SK-N-SH (cell line): ENCODE measurements at regions not wholly inside any gene's neighbourhood (a gene's known extent, or its start where the extent isn't known, plus 50 kb on each side); places are given as distances from the start of the nearest gene placed in this dataset.
A peak's percentile ranks its signal among the peaks of the same experiment; 100 is the strongest.

ENCODE experiments used
- CTCF ChIA-PET: fragments of 300-600, 350-600 bp; formaldehyde crosslinking; extraction: SDS; loops from one replicate; lab custom pipeline; 2021; lab: Yijun Ruan, JAX
- POLR2A ChIA-PET: fragments of 350-600 bp; sonication (Branson Sonifier 250); formaldehyde crosslinking; extraction: SDS; loops from one replicate; lab custom pipeline; 2020; ENCODE audit warnings: antibody characterized with exemption, inconsistent platforms; lab: Yijun Ruan, JAX
- DNase-seq: peaks from one replicate; pipeline ENCODE4 v3.0.0; 2012
- H2AFZ ChIP-seq: fragments of 200-600 bp; sonication (generic); 2 replicates; pipeline ENCODE4 v1.8.1; 2016; ENCODE audit warnings: antibody characterized with exemption, mild to moderate bottlenecking, low read depth
- H3F3A ChIP-seq: fragments of 200-600 bp; sonication (generic); replicated peaks from 2 replicates; pipeline ENCODE3; 2016; ENCODE audit warnings: antibody characterized with exemption, mild to moderate bottlenecking; ENCODE audit not compliant: insufficient read depth
- H3K27ac ChIP-seq, 2 experiments: fragments of 200-500 bp in 1 of 2; fragments of 200-600 bp in 1 of 2; sonication (Bioruptor generic) in 1 of 2; sonication (generic), shearing (Covaris generic) in 1 of 2; 2 replicates each; pipeline versions ENCODE4 v1.5.1 to v1.6.1; 2014 to 2016; ENCODE audit warnings: low read depth in 2 of 2, inconsistent platforms in 1 of 2, low read length in 1 of 2, mild to moderate bottlenecking in 1 of 2, mixed read lengths in 1 of 2
- H3K27me3 ChIP-seq: fragments of 200-600 bp; sonication (generic), shearing (Covaris generic); 2 replicates; pipeline ENCODE4 v1.6.1; 2016; ENCODE audit warnings: mixed run types; ENCODE audit not compliant: insufficient read depth
- H3K36me3 ChIP-seq, 2 experiments: fragments of 200-500 bp in 1 of 2; fragments of 200-600 bp in 1 of 2; sonication (Bioruptor generic) in 1 of 2; sonication (generic) in 1 of 2; replicated peaks in 1 of 2; 2 replicates each; pipeline versions ENCODE3 to v1.5.1; 2014 to 2016; ENCODE audit warnings: low read length in 1 of 2, mild to moderate bottlenecking in 1 of 2; ENCODE audit not compliant: insufficient read depth in 2 of 2, control insufficient read depth in 1 of 2
- H3K4me1 ChIP-seq, 2 experiments: fragments of 200-500 bp in 1 of 2; fragments of 200-600 bp in 1 of 2; sonication (Bioruptor generic) in 1 of 2; sonication (generic), shearing (Covaris generic) in 1 of 2; 2 replicates each; pipeline versions ENCODE4 v1.5.1 to v1.6.1; 2014 to 2016; ENCODE audit warnings: low read depth in 1 of 2, low read length in 1 of 2, mixed run types in 1 of 2; ENCODE audit not compliant: insufficient read depth in 2 of 2, control insufficient read depth in 1 of 2
- H3K4me2 ChIP-seq: fragments of 200-600 bp; sonication (generic), shearing (Covaris generic); 2 replicates; pipeline ENCODE4 v1.6.1; 2017; ENCODE audit warnings: mixed run types
- H3K4me3 ChIP-seq, 2 experiments: fragments of 200-500 bp in 1 of 2; fragments of 200-600 bp in 1 of 2; sonication (Bioruptor generic) in 1 of 2; sonication (generic), shearing (Covaris generic) in 1 of 2; 2 replicates each; pipeline versions ENCODE4 v1.5.1 to v1.8.1; 2014 to 2016; ENCODE audit warnings: low read depth in 2 of 2, inconsistent platforms in 1 of 2, low read length in 1 of 2, mild to moderate bottlenecking in 1 of 2, mixed read lengths in 1 of 2, moderate library complexity in 1 of 2
- H3K79me2 ChIP-seq: fragments of 200-600 bp; sonication (generic); 2 replicates; pipeline ENCODE4 v1.8.1; 2017; ENCODE audit warnings: mild to moderate bottlenecking; ENCODE audit not compliant: insufficient read depth
- H3K9ac ChIP-seq: fragments of 200-600 bp; sonication (generic); 2 replicates; pipeline ENCODE4 v1.6.1; 2017; ENCODE audit warnings: mixed run types
- H3K9me2 ChIP-seq: fragments of 200-600 bp; sonication (generic); 2 replicates; pipeline ENCODE4 v1.6.1; 2017; ENCODE audit warnings: mixed run types
- H3K9me3 ChIP-seq: fragments of 200-600 bp; sonication (generic); 2 replicates; pipeline ENCODE4 v1.6.1; 2017; ENCODE audit warnings: mixed run types, mild to moderate bottlenecking, moderate library complexity
- H4K20me1 ChIP-seq: fragments of 200-600 bp; sonication (generic); 2 replicates; pipeline ENCODE4 v1.6.1; 2017; ENCODE audit warnings: mild to moderate bottlenecking, mixed run types; ENCODE audit not compliant: insufficient read depth
- CHD2 ChIP-seq: fragments of 150-350 bp; IDR thresholded peaks from 2 replicates; pipeline ENCODE4 v1.6.1; 2018; ENCODE audit warnings: low read length; ENCODE audit not compliant: partially characterized antibody
- ELF1 ChIP-seq: IDR thresholded peaks from 2 replicates; pipeline ENCODE4 v1.4.0; 2012
- EP300 ChIP-seq, 2 experiments: IDR thresholded peaks; 2 replicates each; pipeline versions ENCODE4 v1.4.0 to v1.6.1; 2012; ENCODE audit warnings: borderline replicate concordance in 1 of 2, low read depth in 1 of 2, low read length in 1 of 2
- FOSL2 ChIP-seq: IDR thresholded peaks from 2 replicates; pipeline ENCODE4 v1.4.0; 2012; ENCODE audit warnings: low read depth, mild to moderate bottlenecking, moderate library complexity, borderline replicate concordance
- FOXJ3 ChIP-seq: sonication (generic); formaldehyde crosslinking; IDR thresholded peaks from 2 replicates; pipeline ENCODE4 v1.5.1; 2020; ENCODE audit warnings: mild to moderate bottlenecking, missing genetic modification reagents
- GABPA ChIP-seq: IDR thresholded peaks from 2 replicates; pipeline ENCODE4 v1.4.0; 2012; ENCODE audit warnings: low read depth, mild to moderate bottlenecking
- IRF3 ChIP-seq: fragments of 150-350 bp; IDR thresholded peaks from 2 replicates; pipeline ENCODE4 v1.6.1; 2016; ENCODE audit warnings: mild to moderate bottlenecking, low read depth, low read length
- MEF2A ChIP-seq: IDR thresholded peaks from 2 replicates; pipeline ENCODE4 v1.4.0; 2012; ENCODE audit warnings: low read depth, borderline replicate concordance
- MXI1 ChIP-seq: IDR thresholded peaks from 2 replicates; pipeline ENCODE4 v1.6.1; 2012; ENCODE audit warnings: mild to moderate bottlenecking, low read depth, low read length, improper control_type of control experiment
- NFIC ChIP-seq: IDR thresholded peaks from 2 replicates; pipeline ENCODE4 v1.4.0; 2012; ENCODE audit warnings: borderline replicate concordance
- NRF1 ChIP-seq: IDR thresholded peaks from 2 replicates; pipeline ENCODE4 v1.6.1; 2012; ENCODE audit warnings: low read depth, mild to moderate bottlenecking, low read length
- RAD21 ChIP-seq: IDR thresholded peaks from 2 replicates; pipeline ENCODE4 v1.6.1; 2012; ENCODE audit warnings: mild to moderate bottlenecking, low read length
- REST ChIP-seq: IDR thresholded peaks from 2 replicates; pipeline ENCODE4 v1.6.1; 2012; ENCODE audit warnings: mild to moderate bottlenecking, low read depth, low read length, moderate library complexity
- RXRA ChIP-seq: IDR thresholded peaks from 2 replicates; pipeline ENCODE4 v1.4.0; 2012; ENCODE audit warnings: low read depth, mild to moderate bottlenecking, borderline replicate concordance
- SIN3A ChIP-seq: IDR thresholded peaks from 2 replicates; pipeline ENCODE4 v1.6.1; 2012; ENCODE audit warnings: low read depth, mild to moderate bottlenecking, low read length, moderate library complexity, borderline replicate concordance
- TAF1 ChIP-seq: IDR thresholded peaks from 2 replicates; pipeline ENCODE4 v1.6.1; 2012; ENCODE audit warnings: low read depth, mild to moderate bottlenecking, low read length, moderate library complexity, borderline replicate concordance
- TCF12 ChIP-seq: IDR thresholded peaks from 2 replicates; pipeline ENCODE4 v1.4.0; 2012
- TEAD4 ChIP-seq: IDR thresholded peaks from 2 replicates; pipeline ENCODE4 v1.4.0; 2012; ENCODE audit warnings: mild to moderate bottlenecking, borderline replicate concordance; ENCODE audit not compliant: insufficient read depth
- WGBS: methylation state at CpG from one replicate; pipeline ENCODE4 v1.1.6; 2017; ENCODE audit warnings: low lambda C conversion rate; 5-methylcytosine and 5-hydroxymethylcytosine counted together
- TF ChIP-seq, protein P1 (sequence below): IDR thresholded peaks from 2 replicates; pipeline ENCODE4 v1.4.0; 2012; ENCODE audit warnings: low read depth, borderline replicate concordance
- TF ChIP-seq, protein P2 (sequence below): IDR thresholded peaks from 2 replicates; pipeline ENCODE4 v1.4.0; 2012; ENCODE audit warnings: low read depth, borderline replicate concordance
- TF ChIP-seq, protein P3 (sequence below): fragments of 200-600 bp; sonication (generic); IDR thresholded peaks from 2 replicates; pipeline ENCODE4 v1.6.1; 2017; ENCODE audit warnings: antibody characterized with exemption, mild to moderate bottlenecking, moderate library complexity

GRCh38 chrX:45711231-45711630, 510.6 kb upstream of the DIPK2B start (continued):
- peak; percentile 75 for TF ChIP-seq MEF2A
- no peak for TF ChIP-seq SIN3A
- TF ChIP-seq NFIC: peak; percentile 96

DNA sequence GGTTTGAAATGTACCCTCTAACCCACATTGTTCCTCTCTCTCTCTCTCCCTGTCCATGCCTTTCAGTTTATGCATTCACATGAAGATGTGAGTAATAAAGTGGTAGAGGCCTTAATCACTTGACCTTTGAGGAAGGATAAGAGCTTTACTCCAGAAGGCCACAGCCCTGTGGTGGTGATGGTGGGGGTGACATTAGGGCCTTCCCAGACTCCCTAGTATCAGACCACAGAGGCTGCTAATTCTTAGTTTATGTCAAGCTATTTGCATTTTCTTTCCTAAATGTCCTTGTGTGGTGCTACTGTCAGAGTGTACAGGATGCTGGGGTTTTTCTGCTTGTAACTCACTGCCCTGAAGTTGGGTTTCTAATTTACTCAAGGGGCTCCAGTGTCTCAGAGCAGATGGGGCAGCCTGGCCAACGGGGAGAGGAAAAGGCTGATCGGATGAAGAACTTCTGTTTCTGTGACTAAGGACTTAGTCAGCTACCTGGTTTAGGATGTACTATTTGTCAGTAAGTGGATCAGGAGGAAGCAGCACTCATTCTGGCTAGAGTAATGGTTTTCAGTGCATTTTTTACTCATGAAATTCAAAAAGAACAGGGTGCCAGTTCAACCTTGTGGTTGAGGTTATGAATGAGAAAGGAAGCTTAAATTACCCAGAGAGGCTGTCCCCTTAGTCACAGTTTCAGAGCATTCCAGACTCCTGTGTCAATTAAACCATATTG, 509.6 kb upstream of the DIPK2B start:
- no peaks in the 10 kb centered on the region for H3K36me3 ChIP-seq
- peak overlapping the region; percentile 81 for H3K4me2 ChIP-seq
- H3K4me1 ChIP-seq: peaks cover 0 to 46% of the 10 kb centered on the region in 2 experiments; a peak in 3 of 4 replicates
- peaks cover 16% of the 10 kb centered on the region; the same call in 1 of the 2 replicates for H3K79me2 ChIP-seq
- H3K9me3 ChIP-seq: no peaks in the 10 kb centered on the region
- H3K27ac ChIP-seq: peak overlapping the region; percentile 80 to 99
- H3K27me3 ChIP-seq: no peaks in the 10 kb centered on the region
- DNase-seq: peak; percentile 2
- peak overlapping the region; percentile 88 for H3K9ac ChIP-seq
- WGBS: 0% methylated on average over 2 of the region's 2 CpGs
- ChIA-PET CTCF (interaction anchor here (0.8 kb wide), 1 partner anchor 10 kb away, joined by 3 read pairs; no protein-coding TSS in a partner anchor), POLR2A (no interaction called here)
- peaks cover 66% of the 10 kb centered on the region for H3F3A ChIP-seq
- no peak overlapping the region for H3K4me3 ChIP-seq
- no peaks in the 10 kb centered on the region for H3K9me2 ChIP-seq
- no peaks in the 10 kb centered on the region for H4K20me1 ChIP-seq
- H2AFZ ChIP-seq: no peak overlapping the region
- TF ChIP-seq REST (no peak), CHD2 (no peak), IRF3 (no peak), FOSL2 (peak; percentile 97), ELF1 (no peak; the same call in 1 of the 2 replicates), TAF1 (peak; percentile 57; the same call in 1 of the 2 replicates), TEAD4 (peak; percentile 98), EP300 (IDR thresholded peaks at IDR 0.05; ENCODE audit: borderline replicate concordance in 1 of 2, low read depth in 1 of 2, low read length in 1 of 2) (peak; percentile 77 to 100), GABPA (peak; percentile 28; the same call in 1 of the 2 replicates), RAD21 (no peak), FOXJ3 (CRISPR knock-in tag) (no peak), MXI1 (no peak), NRF1 (no peak), RXRA (peak; percentile 95), TCF12 (peak; percentile 97), SIN3A (no peak)
- TF ChIP-seq, protein P1, sequence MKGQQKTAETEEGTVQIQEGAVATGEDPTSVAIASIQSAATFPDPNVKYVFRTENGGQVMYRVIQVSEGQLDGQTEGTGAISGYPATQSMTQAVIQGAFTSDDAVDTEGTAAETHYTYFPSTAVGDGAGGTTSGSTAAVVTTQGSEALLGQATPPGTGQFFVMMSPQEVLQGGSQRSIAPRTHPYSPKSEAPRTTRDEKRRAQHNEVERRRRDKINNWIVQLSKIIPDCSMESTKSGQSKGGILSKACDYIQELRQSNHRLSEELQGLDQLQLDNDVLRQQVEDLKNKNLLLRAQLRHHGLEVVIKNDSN: no peak
- TF ChIP-seq, protein P2, sequence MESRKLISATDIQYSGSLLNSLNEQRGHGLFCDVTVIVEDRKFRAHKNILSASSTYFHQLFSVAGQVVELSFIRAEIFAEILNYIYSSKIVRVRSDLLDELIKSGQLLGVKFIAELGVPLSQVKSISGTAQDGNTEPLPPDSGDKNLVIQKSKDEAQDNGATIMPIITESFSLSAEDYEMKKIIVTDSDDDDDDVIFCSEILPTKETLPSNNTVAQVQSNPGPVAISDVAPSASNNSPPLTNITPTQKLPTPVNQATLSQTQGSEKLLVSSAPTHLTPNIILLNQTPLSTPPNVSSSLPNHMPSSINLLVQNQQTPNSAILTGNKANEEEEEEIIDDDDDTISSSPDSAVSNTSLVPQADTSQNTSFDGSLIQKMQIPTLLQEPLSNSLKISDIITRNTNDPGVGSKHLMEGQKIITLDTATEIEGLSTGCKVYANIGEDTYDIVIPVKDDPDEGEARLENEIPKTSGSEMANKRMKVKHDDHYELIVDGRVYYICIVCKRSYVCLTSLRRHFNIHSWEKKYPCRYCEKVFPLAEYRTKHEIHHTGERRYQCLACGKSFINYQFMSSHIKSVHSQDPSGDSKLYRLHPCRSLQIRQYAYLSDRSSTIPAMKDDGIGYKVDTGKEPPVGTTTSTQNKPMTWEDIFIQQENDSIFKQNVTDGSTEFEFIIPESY: peak; percentile 90
- TF ChIP-seq, protein P3, sequence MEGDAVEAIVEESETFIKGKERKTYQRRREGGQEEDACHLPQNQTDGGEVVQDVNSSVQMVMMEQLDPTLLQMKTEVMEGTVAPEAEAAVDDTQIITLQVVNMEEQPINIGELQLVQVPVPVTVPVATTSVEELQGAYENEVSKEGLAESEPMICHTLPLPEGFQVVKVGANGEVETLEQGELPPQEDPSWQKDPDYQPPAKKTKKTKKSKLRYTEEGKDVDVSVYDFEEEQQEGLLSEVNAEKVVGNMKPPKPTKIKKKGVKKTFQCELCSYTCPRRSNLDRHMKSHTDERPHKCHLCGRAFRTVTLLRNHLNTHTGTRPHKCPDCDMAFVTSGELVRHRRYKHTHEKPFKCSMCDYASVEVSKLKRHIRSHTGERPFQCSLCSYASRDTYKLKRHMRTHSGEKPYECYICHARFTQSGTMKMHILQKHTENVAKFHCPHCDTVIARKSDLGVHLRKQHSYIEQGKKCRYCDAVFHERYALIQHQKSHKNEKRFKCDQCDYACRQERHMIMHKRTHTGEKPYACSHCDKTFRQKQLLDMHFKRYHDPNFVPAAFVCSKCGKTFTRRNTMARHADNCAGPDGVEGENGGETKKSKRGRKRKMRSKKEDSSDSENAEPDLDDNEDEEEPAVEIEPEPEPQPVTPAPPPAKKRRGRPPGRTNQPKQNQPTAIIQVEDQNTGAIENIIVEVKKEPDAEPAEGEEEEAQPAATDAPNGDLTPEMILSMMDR: no peak
